A549 (cell line): ENCODE measurements at regions not wholly inside any gene's neighbourhood (a gene's known extent, or its start where the extent isn't known, plus 50 kb on each side); places are given as distances from the start of the nearest gene placed in this dataset.
A peak's percentile ranks its signal among the peaks of the same experiment; 100 is the strongest.

Experiments used
- ATAC-seq, 2 experiments: fragments of 200-7000 bp in 1 of 2; fragments of >200 bp in 1 of 2; cut with Nextera tagmentation in 1 of 2; cut with Tn5 transposase in 1 of 2; 3 replicates each; pipeline versions ENCODE4 v1.8.0 to v1.9.1; 2018 to 2020; ENCODE audit warnings: mild to moderate bottlenecking in 1 of 2, moderate library complexity in 1 of 2
- CTCF ChIA-PET: fragments of 300-600 bp; sonication (Branson Sonifier 250); formaldehyde crosslinking; extraction: SDS; loops from one replicate; lab custom pipeline; 2021; ENCODE audit warnings: antibody characterized with exemption, inconsistent platforms; lab: Yijun Ruan, JAX
- POLR2A ChIA-PET: fragments of 350-600 bp; formaldehyde crosslinking; extraction: SDS; loops from one replicate; lab custom pipeline; 2021; ENCODE audit warnings: antibody characterized with exemption, inconsistent platforms; lab: Yijun Ruan, JAX
- DNase-seq, 2 experiments: peaks; one replicate each; pipeline versions ENCODE4 v3.0.0 to v3.0.0-alpha.2; 2011 to 2016; ENCODE audit warnings: low read depth in 1 of 2, low spot score in 1 of 2
- FAIRE-seq: peaks from 2 replicates; lab custom pipeline; 2011; peaks lifted over from hg19 to GRCh38; lab: Jason Lieb, UNC
- H3K27ac ChIP-seq, 2 experiments: fragments of >200 bp; sonication (Bioruptor Twin); formaldehyde crosslinking; 3 replicates each; pipeline ENCODE4 v1.5.1; 2016 to 2017
- H3K4me1 ChIP-seq: fragments of >200 bp; sonication (Bioruptor Twin); formaldehyde crosslinking; 3 replicates; pipeline ENCODE4 v1.6.1; 2016
- H3K4me2 ChIP-seq: fragments of >200 bp; sonication (Bioruptor Twin); formaldehyde crosslinking; 3 replicates; pipeline ENCODE4 v1.6.1; 2016
- H3K4me3 ChIP-seq: fragments of >200 bp; sonication (Bioruptor Twin); formaldehyde crosslinking; 3 replicates; pipeline ENCODE4 v1.5.1; 2016
- H3K9me3 ChIP-seq: fragments of >200 bp; sonication (Bioruptor Twin); formaldehyde crosslinking; 3 replicates; pipeline ENCODE4 v1.6.1; 2016
- ATOH8 ChIP-seq: fragments of 250-450 bp; sonication (Bioruptor Pico); IDR thresholded peaks from 2 replicates; pipeline ENCODE4 v1.5.0; 2020; ENCODE audit warnings: low read depth, mild to moderate bottlenecking, moderate library complexity
- BHLHE40 ChIP-seq: IDR thresholded peaks from 2 replicates; pipeline ENCODE4 v1.6.1; 2012; ENCODE audit warnings: low read depth, low read length, inconsistent platforms
- CBX2 ChIP-seq: fragments of 200-600 bp; sonication (generic); IDR thresholded peaks from 2 replicates; pipeline ENCODE4 v1.6.1; 2016; ENCODE audit warnings: low read depth, mild to moderate bottlenecking, borderline replicate concordance
- CTCF ChIP-seq: fragments of >200 bp; sonication (Bioruptor Twin); formaldehyde crosslinking; IDR thresholded peaks from 3 replicates; pipeline ENCODE4 v1.5.1; 2016
- EP300 ChIP-seq, 2 experiments: fragments of >200 bp; sonication (Bioruptor Twin); formaldehyde crosslinking; IDR thresholded peaks; 2 replicates in 1 of 2; 3 replicates in 1 of 2; pipeline ENCODE4 v1.6.1; 2016 to 2017
- ESRRA ChIP-seq: fragments of 150-350 bp; IDR thresholded peaks from 2 replicates; pipeline ENCODE4 v1.6.1; 2014; ENCODE audit warnings: mild to moderate bottlenecking, low read length, borderline replicate concordance
- FOSL2 ChIP-seq, 2 experiments: fragments of 450-650 bp in 1 of 2; fragments of >200 bp in 1 of 2; sonication (Bioruptor Twin) in 1 of 2; formaldehyde crosslinking; IDR thresholded peaks; 2 replicates each; pipeline versions ENCODE4 v1.5.0 to v1.6.1; 2016 to 2020; ENCODE audit warnings: mild to moderate bottlenecking in 1 of 2, moderate library complexity in 1 of 2
- FOXS1 ChIP-seq: fragments of 250-450 bp; sonication (Bioruptor Pico); IDR thresholded peaks from 2 replicates; pipeline ENCODE4 v1.5.0; 2020; ENCODE audit warnings: mild to moderate bottlenecking, moderate library complexity
- GATA3 ChIP-seq: IDR thresholded peaks from 2 replicates; pipeline ENCODE4 v1.6.1; 2012; ENCODE audit warnings: borderline replicate concordance
- HDAC2 ChIP-seq: fragments of 200-600 bp; sonication (generic); IDR thresholded peaks from 2 replicates; pipeline ENCODE4 v1.6.1; 2016
- HEYL ChIP-seq: fragments of 250-450 bp; sonication (Bioruptor Pico); IDR thresholded peaks from 2 replicates; pipeline ENCODE4 v1.8.0; 2021; ENCODE audit warnings: mild to moderate bottlenecking, moderate library complexity
- HMGXB4 ChIP-seq: fragments of 250-450 bp; sonication (Bioruptor Pico); IDR thresholded peaks from 2 replicates; pipeline ENCODE4 v1.5.0; 2021; ENCODE audit warnings: mild to moderate bottlenecking, moderate library complexity, borderline replicate concordance
- HOXA7 ChIP-seq: fragments of 250-450 bp; sonication (Bioruptor Pico); IDR thresholded peaks from 2 replicates; pipeline ENCODE4 v1.5.0; 2020; ENCODE audit warnings: mild to moderate bottlenecking, moderate library complexity
- HOXB13 ChIP-seq: fragments of 250-450 bp; sonication (Bioruptor Pico); IDR thresholded peaks from 2 replicates; pipeline ENCODE4 v1.5.0; 2020; ENCODE audit warnings: low read depth, mild to moderate bottlenecking, moderate library complexity
- KDM5A ChIP-seq: fragments of 200-600 bp; sonication (generic); IDR thresholded peaks from 2 replicates; pipeline ENCODE4 v1.6.1; 2016; ENCODE audit warnings: antibody characterized with exemption, mild to moderate bottlenecking
- MAX ChIP-seq: IDR thresholded peaks from 2 replicates; pipeline ENCODE4 v1.6.1; 2012
- NFE2L2 ChIP-seq: fragments of 150-350 bp; conservative IDR thresholded peaks from 2 replicates; pipeline ENCODE4 v1.6.1; 2014; ENCODE audit warnings: low read length
- NPAS2 ChIP-seq: fragments of 250-450 bp; sonication (Bioruptor Pico); IDR thresholded peaks from 2 replicates; pipeline ENCODE4 v1.8.0; 2022; ENCODE audit warnings: mild to moderate bottlenecking, moderate library complexity, borderline replicate concordance
- PBX3 ChIP-seq: IDR thresholded peaks from 2 replicates; pipeline ENCODE4 v1.6.1; 2012
- POLR2AphosphoS2 ChIP-seq: conservative IDR thresholded peaks from 2 replicates; pipeline ENCODE4 v1.6.1; 2012; ENCODE audit warnings: low read length, improper control_type of control experiment, inconsistent platforms
- RARB ChIP-seq: fragments of 250-450 bp; sonication (Bioruptor Pico); IDR thresholded peaks from 2 replicates; pipeline ENCODE4 v1.8.0; 2021; ENCODE audit warnings: mild to moderate bottlenecking, moderate library complexity
- RFX5 ChIP-seq: fragments of 450-650 bp; IDR thresholded peaks from 2 replicates; pipeline ENCODE4 v1.7.1; 2014; ENCODE audit warnings: antibody characterized with exemption, mild to moderate bottlenecking, moderate library complexity
- SMC3 ChIP-seq: fragments of >200 bp; sonication (Bioruptor Twin); formaldehyde crosslinking; IDR thresholded peaks from 3 replicates; pipeline ENCODE4 v1.6.1; 2018; ENCODE audit warnings: inconsistent platforms
- TFCP2L1 ChIP-seq: fragments of 250-450 bp; sonication (Bioruptor Pico); IDR thresholded peaks from 2 replicates; pipeline ENCODE4 v1.5.0; 2021; ENCODE audit warnings: mild to moderate bottlenecking
- ZNF302 ChIP-seq: fragments of 250-450 bp; sonication (Bioruptor Pico); IDR thresholded peaks from 2 replicates; pipeline ENCODE4 v1.9.0; 2021; ENCODE audit warnings: inconsistent platforms, mild to moderate bottlenecking, moderate library complexity
- ZSCAN20 ChIP-seq: fragments of 250-450 bp; sonication (Bioruptor Pico); IDR thresholded peaks from 2 replicates; pipeline ENCODE4 v1.8.0; 2022; ENCODE audit warnings: mild to moderate bottlenecking, moderate library complexity
- WGBS: methylation state at CpG from one replicate; pipeline ENCODE4 v1.1.6; 2017; ENCODE audit errors: missing lambda C conversion rate; 5-methylcytosine and 5-hydroxymethylcytosine counted together

GRCh38 chr3:159416856-159417255 is 571.8 kb upstream of the IL12A start:
- no peak for DNase-seq
- ChIA-PET CTCF (no interaction called here), POLR2A (no interaction called here)
- H3K27ac ChIP-seq = no peak overlapping the region
- no peaks in the 10 kb centered on the region; the same call in 2 of the 3 replicates for H3K9me3 ChIP-seq
- 43% methylated on average over 2 of the region's 2 CpGs for WGBS
- FAIRE-seq = no peak
- no peak overlapping the region for H3K4me3 ChIP-seq
- 0 out of 3 replicates have a peak, but pooled peaks cover 5% of the 10 kb centered on the region for H3K4me1 ChIP-seq
- no peak for ATAC-seq
- TF ChIP-seq ZNF302 = no peak
- no peak overlapping the region for H3K4me2 ChIP-seq

- H3K4me1 ChIP-seq = 0 out of 3 replicates have a peak, but pooled peaks cover 5% of the 10 kb centered on the region
- WGBS = 41% methylated on average over 2 of the region's 2 CpGs
- no peak overlapping the region for H3K27ac ChIP-seq
- H3K4me2 ChIP-seq = no peak overlapping the region
- H3K9me3 ChIP-seq = no peaks in the 10 kb centered on the region; the same call in 2 of the 3 replicates
- FAIRE-seq = no peak
- no peak for DNase-seq
- ChIA-PET POLR2A (no interaction called here), CTCF (interaction anchor here (0.6 kb wide), 1 partner anchor 317 kb away, joined by 3 read pairs; no protein-coding TSS in a partner anchor)
- no peak for ATAC-seq
- H3K4me3 ChIP-seq = no peak overlapping the region
- TF ChIP-seq FOSL2 (IDR thresholded peaks at IDR 0.05) = no peak
- TF ChIP-seq FOSL2 (CRISPR knock-in tag; IDR thresholded peaks at IDR 0.05) = no peak
- no peak for TF ChIP-seq CBX2
- TF ChIP-seq ATOH8 (CRISPR knock-in tag) = no peak
- no peak for TF ChIP-seq CTCF
- no peak for TF ChIP-seq TFCP2L1 (CRISPR knock-in tag)
- TF ChIP-seq HEYL (CRISPR knock-in tag) = no peak
- TF ChIP-seq KDM5A = no peak
- TF ChIP-seq ZSCAN20 = no peak
- no peak for TF ChIP-seq SMC3
- no peak for TF ChIP-seq NFE2L2
- TF ChIP-seq RARB (CRISPR knock-in tag) = no peak
- TF ChIP-seq POLR2AphosphoS2 = no peak
- no peak for TF ChIP-seq EP300 (IDR thresholded peaks at IDR 0.05)
- no peak for TF ChIP-seq HDAC2
- TF ChIP-seq NPAS2 (CRISPR knock-in tag) = no peak
Observed at GRCh38 chr3:159417761-159418160, 570.9 kb upstream of the IL12A start.

GRCh38 chr3:159418571-159419526 is 569.8 kb upstream of the IL12A start:
- no peak for TF ChIP-seq FOXS1 (CRISPR knock-in tag)
- no peak for TF ChIP-seq NPAS2 (CRISPR knock-in tag)
- no peak for TF ChIP-seq HOXA7 (CRISPR knock-in tag)
- no peak for TF ChIP-seq RFX5
- no peak for TF ChIP-seq PBX3
- TF ChIP-seq HOXB13 = no peak
- no peak for TF ChIP-seq HDAC2
- TF ChIP-seq HMGXB4 = no peak
- no peak for TF ChIP-seq BHLHE40
- TF ChIP-seq ESRRA = no peak
- no peak for TF ChIP-seq GATA3
- no peak for TF ChIP-seq MAX
- FAIRE-seq (no peak), DNase-seq (peak in 1 of 2 experiments; percentile 43), ATAC-seq (peak; percentile 50 to 64; a peak in 5 of 6 replicates)
- 17% methylated on average over 4 of the region's 4 CpGs for WGBS
- Histone ChIP-seq H3K4me3 (no peak overlapping the region), H3K4me1 (0 out of 3 replicates have a peak, but pooled peaks cover 5% of the 10 kb centered on the region), H3K27ac (0 out of 6 replicates have a peak overlapping the region, but pooled peaks of 1 of the 2 experiments have one; percentile 30), H3K4me2 (peak overlapping the region; percentile 20; the same call in 1 of the 3 replicates), H3K9me3 (no peaks in the 10 kb centered on the region; the same call in 2 of the 3 replicates)
- POLR2A ChIA-PET = no interaction called here
- CTCF ChIA-PET = no interaction called here
